Astrocyte of the spinal cord (primary cell): ENCODE measurements at regions not wholly inside any gene's neighbourhood (a gene's known extent, or its start where the extent isn't known, plus 50 kb on each side); places are given as distances from the start of the nearest gene placed in this dataset.

Experiments
- DNase-seq: peaks from one replicate; pipeline ENCODE4 v3.0.0; 2011; ENCODE audit warnings: low read depth, low spot score
- H3K4me3 ChIP-seq: 2 replicates; pipeline ENCODE4 v1.5.1; 2011; ENCODE audit warnings: low read depth, mild to moderate bottlenecking, low read length, moderate library complexity
- CTCF ChIP-seq: IDR thresholded peaks from 2 replicates; pipeline ENCODE4 v1.5.1; 2012; ENCODE audit warnings: low read depth, mild to moderate bottlenecking, low read length, inconsistent platforms
- in situ Hi-C: cut with HindIII; loops from 2 replicates; pipeline ENCODE4 v1.10.0; 2017; ENCODE audit warnings: low sequenced_read_pairs

DNA sequence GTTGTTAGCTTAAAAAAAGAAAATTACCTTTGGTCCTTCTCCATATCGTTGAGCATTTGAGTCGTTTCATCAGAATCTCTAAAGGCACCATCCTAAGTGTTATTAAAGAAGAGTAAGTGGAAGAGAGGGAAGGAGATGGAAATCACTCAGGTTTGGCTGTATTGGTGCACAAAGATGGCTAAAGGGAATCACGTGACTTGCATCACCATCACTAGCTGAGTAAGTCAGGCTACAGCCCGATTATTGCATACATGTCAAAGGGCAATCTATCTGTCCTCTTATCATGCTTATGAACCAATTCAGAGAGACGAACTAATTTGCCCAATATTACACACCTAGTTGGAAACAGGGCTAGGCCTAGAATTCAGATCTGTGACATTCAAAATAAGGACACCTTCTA is 137.6 kb downstream of the CMPK2 start:
- in situ Hi-C loops: no loop called here
- no peak for TF ChIP-seq CTCF

DNA sequence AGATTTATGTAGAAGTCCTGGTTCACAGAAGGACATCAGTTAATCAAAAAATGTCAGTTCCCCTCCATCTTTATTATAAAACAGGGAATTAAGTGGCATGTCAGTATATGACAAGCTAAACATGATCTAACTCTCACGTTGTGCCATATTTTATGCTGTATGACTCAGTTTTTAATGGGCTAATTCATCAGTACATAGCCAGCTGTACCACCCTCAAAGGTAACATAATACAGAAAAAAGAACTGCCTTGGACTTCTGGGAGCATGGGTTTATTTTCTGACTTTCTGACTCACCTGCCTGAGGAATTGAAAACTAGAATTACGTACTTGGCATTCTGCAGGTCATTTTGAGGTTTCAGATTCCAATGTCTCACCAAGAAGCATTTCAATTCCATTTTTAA is 135.7 kb downstream of the CMPK2 start:
- in situ Hi-C loops: no loop called here
- TF ChIP-seq CTCF: no peak
- no peak overlapping the region for H3K4me3 ChIP-seq
- no peak for DNase-seq

More for the DNA sequence above, 137.6 kb downstream of the CMPK2 start:
- no peak for DNase-seq
- H3K4me3 ChIP-seq: no peak overlapping the region

DNA sequence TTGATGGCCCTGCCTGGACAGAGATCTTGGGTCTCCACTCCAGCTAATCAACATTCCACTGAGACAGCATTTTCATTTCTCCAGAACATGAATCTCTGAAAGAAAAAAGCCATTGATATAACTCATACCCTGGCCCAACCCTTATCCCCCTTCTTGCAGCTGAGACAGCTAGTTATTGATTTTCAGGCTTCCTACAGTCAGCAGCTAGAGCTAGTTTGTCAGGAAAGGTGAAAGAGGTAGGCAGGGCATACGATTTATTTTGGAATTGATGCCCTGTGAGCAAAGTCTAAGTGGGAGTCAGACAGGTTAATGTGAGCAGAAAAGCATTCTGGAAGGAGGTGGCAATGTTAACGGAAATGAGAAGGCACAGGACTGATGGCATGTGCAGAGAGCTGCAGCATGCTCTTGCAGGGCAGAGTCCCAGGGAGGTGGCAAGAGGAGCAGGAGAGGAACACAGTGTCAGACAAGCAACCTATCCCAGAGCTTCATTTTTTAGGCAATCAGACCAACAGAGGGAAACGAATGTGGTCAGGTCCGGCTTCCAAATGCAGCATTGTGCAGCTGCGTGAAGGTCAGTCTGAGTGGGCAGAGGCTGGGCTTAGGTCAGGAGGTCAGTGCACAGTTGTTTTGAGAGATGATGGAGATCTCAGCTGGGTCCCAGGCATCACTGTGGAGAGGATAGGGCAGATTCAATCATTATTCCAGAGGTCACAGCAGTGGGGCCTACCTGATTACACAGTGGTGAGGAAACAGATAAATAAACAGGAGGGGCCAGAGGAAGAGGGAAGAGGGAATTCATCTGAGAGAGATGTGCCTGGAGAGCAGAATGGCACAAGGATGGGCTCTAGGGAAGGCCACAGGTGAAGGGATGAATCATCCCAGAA is 134.8 kb downstream of the CMPK2 start:
- no peak for DNase-seq
- no peak overlapping the region for H3K4me3 ChIP-seq
- no peak for TF ChIP-seq CTCF
- in situ Hi-C loops: no loop called here

DNA sequence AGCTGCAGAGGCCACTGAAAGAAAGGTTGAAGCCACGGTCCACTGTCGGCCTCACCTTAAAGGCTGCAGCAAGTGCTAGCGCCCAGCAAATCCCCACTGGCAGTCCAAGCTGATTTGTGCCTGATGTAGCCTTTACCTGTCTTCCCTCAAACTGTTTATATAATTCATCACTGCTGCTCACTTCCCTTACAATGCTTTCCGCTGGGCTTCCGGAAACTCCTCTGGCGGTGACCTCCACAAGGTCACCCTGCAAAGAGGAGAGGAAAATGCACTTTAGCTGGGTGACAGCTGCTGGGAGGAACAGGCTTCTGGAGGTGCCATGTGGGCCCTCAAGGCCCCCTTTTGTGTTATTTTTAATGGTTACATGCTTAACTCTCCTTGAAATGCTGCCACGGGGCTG is 126.2 kb downstream of the CMPK2 start:
- no peak for TF ChIP-seq CTCF
- no peak for DNase-seq
- no peak overlapping the region for H3K4me3 ChIP-seq
- in situ Hi-C loops: no loop called here

GRCh38 chr2:6741229-6741628 is 124.5 kb downstream of the CMPK2 start:
- no peak overlapping the region for H3K4me3 ChIP-seq
- TF ChIP-seq CTCF: no peak
- in situ Hi-C loops: no loop called here
- no peak for DNase-seq

DNA sequence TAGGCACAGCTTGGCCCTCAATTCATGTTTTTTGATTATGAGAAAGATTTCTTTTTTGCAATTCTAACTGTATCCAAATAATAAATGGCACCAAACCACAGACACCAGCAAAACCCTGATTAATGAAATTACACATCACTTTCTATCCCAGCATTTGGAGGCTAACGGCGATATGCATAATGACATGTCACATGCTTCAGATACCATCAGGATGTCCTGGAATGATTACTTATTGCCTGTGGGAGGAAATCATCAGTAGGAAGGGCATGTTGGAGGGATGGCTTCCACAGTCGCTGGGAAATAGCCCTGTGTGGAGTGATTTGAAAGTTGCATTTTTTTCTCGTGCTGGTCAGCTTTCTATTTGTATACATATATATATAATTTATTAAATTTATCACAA is 121.7 kb downstream of the CMPK2 start:
- TF ChIP-seq CTCF: no peak
- DNase-seq: no peak
- in situ Hi-C loops: no loop called here
- no peak overlapping the region for H3K4me3 ChIP-seq
